Thyroid gland (tissue), 4 donors: ENCODE measurements at regions not wholly inside any gene's neighbourhood (a gene's known extent, or its start where the extent isn't known, plus 50 kb on each side); places are given as distances from the start of the nearest gene placed in this dataset.

Experiments used
- DNase-seq, 2 donors: peaks; one replicate each; pipeline ENCODE4 v3.0.0-alpha.2; 2019
- H3K27ac ChIP-seq, 3 donors: fragments of 200-600 bp; sonication (generic); 1 replicate in 2 of 3; 2 replicates in 1 of 3; pipeline ENCODE4 v1.5.1; 2016 to 2019; ENCODE audit warnings: mild to moderate bottlenecking in 1 of 3, moderate library complexity in 1 of 3
- H3K27me3 ChIP-seq: fragments of 200-600 bp; sonication (generic); one replicate; pipeline ENCODE4 v1.5.1; 2019
- H3K36me3 ChIP-seq, 2 donors: fragments of 200-600 bp; sonication (generic); one replicate each; pipeline ENCODE4 v1.5.1; 2016 to 2019
- H3K4me1 ChIP-seq, 2 donors: fragments of 200-600 bp; sonication (generic); one replicate each; pipeline ENCODE4 v1.5.1; 2017 to 2019
- H3K4me3 ChIP-seq, 3 donors: fragments of 200-600 bp; sonication (generic); replicated peaks in 1 of 3; 1 replicate in 2 of 3; 2 replicates in 1 of 3; pipeline ENCODE4 v1.5.1; 2016; ENCODE audit warnings: mild to moderate bottlenecking in 1 of 3
- H3K9me3 ChIP-seq: fragments of 200-600 bp; sonication (generic); one replicate; pipeline ENCODE4 v1.5.1; 2017
- POLR2A ChIP-seq, 2 donors: fragments of 450-650 bp; IDR thresholded peaks; one replicate each; pipeline ENCODE4 v1.6.1; 2017; ENCODE audit warnings: antibody characterized with exemption in 2 of 2, mild to moderate bottlenecking in 2 of 2, moderate library complexity in 1 of 2
- WGBS, 2 donors: methylation state at CpG; one replicate each; pipeline ENCODE4 v1.1.5; 2017; 5-methylcytosine and 5-hydroxymethylcytosine counted together
- intact Hi-C: fragments of 100-400 bp; cut with DNase I; formaldehyde crosslinking; loops from one replicate; pipeline ENCODE4 v1.15.1; 2023
- TF ChIP-seq, protein P1 (sequence below), 6 experiments: fragments of 200-600 bp in 3 of 6; fragments of 450-650 bp in 3 of 6; sonication (generic) in 3 of 6; IDR thresholded peaks; one replicate each; pipeline ENCODE4 v1.5.1; 2016 to 2019; ENCODE audit warnings: antibody characterized with exemption in 6 of 6, mild to moderate bottlenecking in 2 of 6, inconsistent platforms in 1 of 6, moderate library complexity in 1 of 6

- Histone ChIP-seq H3K27me3 (no peaks in the 10 kb centered on the region), H3K27ac (no peak overlapping the region), H3K4me3 (no peak overlapping the region), H3K36me3 (no peaks in the 10 kb centered on the region), H3K9me3 (no peaks in the 10 kb centered on the region), H3K4me1 (no peaks in the 10 kb centered on the region)
- 76 to 86% methylated on average over 2 of the region's 2 CpGs for WGBS, 2 donors
- intact Hi-C loops, result no loop called here
- no peak for DNase-seq
- TF ChIP-seq POLR2A (IDR thresholded peaks at IDR 0.05), result no peak
- TF ChIP-seq, protein P1, sequence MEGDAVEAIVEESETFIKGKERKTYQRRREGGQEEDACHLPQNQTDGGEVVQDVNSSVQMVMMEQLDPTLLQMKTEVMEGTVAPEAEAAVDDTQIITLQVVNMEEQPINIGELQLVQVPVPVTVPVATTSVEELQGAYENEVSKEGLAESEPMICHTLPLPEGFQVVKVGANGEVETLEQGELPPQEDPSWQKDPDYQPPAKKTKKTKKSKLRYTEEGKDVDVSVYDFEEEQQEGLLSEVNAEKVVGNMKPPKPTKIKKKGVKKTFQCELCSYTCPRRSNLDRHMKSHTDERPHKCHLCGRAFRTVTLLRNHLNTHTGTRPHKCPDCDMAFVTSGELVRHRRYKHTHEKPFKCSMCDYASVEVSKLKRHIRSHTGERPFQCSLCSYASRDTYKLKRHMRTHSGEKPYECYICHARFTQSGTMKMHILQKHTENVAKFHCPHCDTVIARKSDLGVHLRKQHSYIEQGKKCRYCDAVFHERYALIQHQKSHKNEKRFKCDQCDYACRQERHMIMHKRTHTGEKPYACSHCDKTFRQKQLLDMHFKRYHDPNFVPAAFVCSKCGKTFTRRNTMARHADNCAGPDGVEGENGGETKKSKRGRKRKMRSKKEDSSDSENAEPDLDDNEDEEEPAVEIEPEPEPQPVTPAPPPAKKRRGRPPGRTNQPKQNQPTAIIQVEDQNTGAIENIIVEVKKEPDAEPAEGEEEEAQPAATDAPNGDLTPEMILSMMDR (IDR thresholded peaks at IDR 0.05), result no peak
Observed at GRCh38 chr12:61987173-61987572, 273.0 kb upstream of the USP15 start.

DNA sequence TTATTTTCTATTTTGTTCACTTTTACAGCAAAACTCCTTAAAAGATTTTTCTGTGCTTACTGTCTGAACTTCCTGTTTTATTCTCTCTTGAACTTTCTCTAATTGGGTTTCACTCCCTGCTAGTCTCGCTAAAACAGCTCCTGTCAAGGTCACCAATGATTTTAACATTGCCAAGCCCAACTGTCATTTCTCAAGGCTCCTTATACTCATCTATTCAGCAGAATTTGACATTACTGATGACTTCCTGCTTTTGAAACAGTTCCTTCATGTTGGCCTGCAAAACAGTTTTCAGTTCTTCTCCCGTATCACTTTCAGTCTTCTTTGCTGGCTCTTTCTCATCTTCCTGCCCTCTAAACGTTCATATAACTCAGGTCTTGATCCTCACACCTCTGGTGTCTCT lies 268.5 kb upstream of the USP15 start:
- no peak overlapping the region for H3K27ac ChIP-seq
- no peak overlapping the region for H3K4me3 ChIP-seq
- DNase-seq, result no peak
- H3K9me3 ChIP-seq, result no peaks in the 10 kb centered on the region
- H3K36me3 ChIP-seq, result no peaks in the 10 kb centered on the region
- TF ChIP-seq, protein P1 (IDR thresholded peaks at IDR 0.05), result no peak
- no peak for TF ChIP-seq POLR2A (IDR thresholded peaks at IDR 0.05)
- intact Hi-C loops, result no loop called here
- no peaks in the 10 kb centered on the region for H3K27me3 ChIP-seq
- no peaks in the 10 kb centered on the region for H3K4me1 ChIP-seq
- 49 to 61% methylated on average over 3 of the region's 3 CpGs for WGBS, 2 donors

- no peaks in the 10 kb centered on the region for H3K36me3 ChIP-seq
Observed at GRCh38 chr12:61993734-61994345, 266.4 kb upstream of the USP15 start.

DNA sequence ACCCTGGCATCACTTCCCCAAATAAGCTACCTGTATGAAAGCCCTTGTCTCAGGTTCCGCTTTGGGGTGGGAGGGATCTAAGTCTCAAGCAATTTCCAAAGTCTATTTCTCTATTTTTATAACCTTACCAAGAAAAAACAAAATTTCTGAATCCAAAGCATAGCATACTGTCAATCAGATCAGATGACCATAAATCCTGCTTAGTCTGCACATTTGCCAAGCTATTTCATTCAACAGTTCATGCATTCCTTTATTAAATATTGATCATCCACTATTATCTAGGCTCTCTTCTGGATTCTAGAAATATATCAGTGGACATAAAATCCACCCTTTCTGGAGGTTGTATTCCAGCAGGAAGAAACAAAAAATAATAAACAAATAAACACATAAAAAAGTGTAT lies 263.5 kb upstream of the USP15 start:
- 92 to 95% methylated on average over 1 of the region's 1 CpG for WGBS, 2 donors
- no peak for DNase-seq
- intact Hi-C loops, result no loop called here
- no peaks in the 10 kb centered on the region for H3K36me3 ChIP-seq
- no peak overlapping the region for H3K27ac ChIP-seq
- H3K4me1 ChIP-seq, result no peaks in the 10 kb centered on the region
- TF ChIP-seq, protein P1 (IDR thresholded peaks at IDR 0.05), result no peak
- no peak for TF ChIP-seq POLR2A (IDR thresholded peaks at IDR 0.05)
- H3K27me3 ChIP-seq, result no peaks in the 10 kb centered on the region
- no peak overlapping the region for H3K4me3 ChIP-seq
- H3K9me3 ChIP-seq, result no peaks in the 10 kb centered on the region

More at GRCh38 chr12:61993734-61994345, 266.4 kb upstream of the USP15 start:
- 33 to 50% methylated on average over 2 of the region's 2 CpGs for WGBS, 2 donors
- H3K4me1 ChIP-seq, result no peaks in the 10 kb centered on the region
- no peak overlapping the region for H3K27ac ChIP-seq
- no peak for DNase-seq
- H3K4me3 ChIP-seq, result no peak overlapping the region
- TF ChIP-seq POLR2A (IDR thresholded peaks at IDR 0.05), result no peak
- TF ChIP-seq, protein P1 (IDR thresholded peaks at IDR 0.05), result peak in 2 of 6 experiments; percentile 11 to 18
- intact Hi-C loops, result no loop called here
- no peaks in the 10 kb centered on the region for H3K27me3 ChIP-seq
- no peaks in the 10 kb centered on the region for H3K9me3 ChIP-seq

DNA sequence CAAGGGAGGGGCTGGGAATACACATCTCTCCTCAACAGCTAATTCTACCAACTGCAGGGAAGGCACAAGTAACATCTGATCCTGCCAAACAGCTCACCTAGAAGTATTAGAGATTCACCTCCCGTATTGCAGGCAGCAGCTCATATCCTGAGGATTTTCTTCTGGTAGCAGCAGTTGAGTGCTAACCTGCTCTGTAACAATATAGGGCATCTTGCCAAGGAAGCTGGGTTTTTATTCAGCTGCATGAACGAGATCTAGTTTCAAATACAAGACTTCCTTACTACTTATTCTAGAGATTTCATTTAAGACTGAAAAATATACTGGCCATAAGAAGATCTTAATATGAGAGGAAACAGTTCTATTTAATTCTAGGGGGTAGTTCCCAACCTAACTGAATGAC lies 261.4 kb upstream of the USP15 start:
- Histone ChIP-seq H3K27me3 (no peaks in the 10 kb centered on the region), H3K4me1 (no peaks in the 10 kb centered on the region), H3K9me3 (no peaks in the 10 kb centered on the region), H3K4me3 (no peak overlapping the region), H3K36me3 (no peaks in the 10 kb centered on the region), H3K27ac (no peak overlapping the region)
- intact Hi-C loops, result no loop called here
- 8 to 9% methylated on average over 2 of the region's 2 CpGs for WGBS, 2 donors
- peak in 1 of 2 donors; percentile 14 for DNase-seq
- TF ChIP-seq, protein P1 (IDR thresholded peaks at IDR 0.05), result no peak
- no peak for TF ChIP-seq POLR2A (IDR thresholded peaks at IDR 0.05)
